ENCODE measurements at regions not wholly inside any gene's neighbourhood (a gene's known extent, or its start where the extent isn't known, plus 50 kb on each side); places are given as distances from the start of the nearest gene placed in this dataset.
A peak's percentile ranks its signal among the peaks of the same experiment; 100 is the strongest.
"Not testable (repeated sequence)": the region's sequence is repeated elsewhere in the genome, so short reads cannot be mapped to it uniquely, and the experiment has no call there.

DNA sequence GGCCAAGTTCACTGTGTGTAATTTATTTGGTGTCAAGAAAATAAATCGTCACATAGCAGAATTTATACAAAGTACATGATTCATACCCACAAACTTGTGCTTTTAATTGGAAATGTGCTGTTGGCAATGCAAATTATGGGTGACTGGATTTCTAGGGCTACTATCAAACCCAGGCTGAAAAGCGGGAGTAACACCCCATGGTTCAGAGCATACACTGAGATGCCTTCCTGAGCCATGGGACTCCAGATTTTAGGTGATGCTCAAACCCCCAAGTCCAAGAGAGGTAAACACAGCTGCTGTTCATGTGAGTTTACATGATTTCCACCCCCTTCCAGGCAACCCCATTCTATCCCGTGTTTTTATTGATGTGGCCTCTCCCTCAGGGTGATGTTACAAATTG, 565.9 kb upstream of the ID2 start:
- DNase-seq = no peak

GRCh38 chr2:8116661-8117060, 565.2 kb upstream of the ID2 start:
- no peak for DNase-seq

GRCh38 chr2:8118940-8119781, 562.7 kb upstream of the ID2 start:
- DNase-seq = no peak

DNA sequence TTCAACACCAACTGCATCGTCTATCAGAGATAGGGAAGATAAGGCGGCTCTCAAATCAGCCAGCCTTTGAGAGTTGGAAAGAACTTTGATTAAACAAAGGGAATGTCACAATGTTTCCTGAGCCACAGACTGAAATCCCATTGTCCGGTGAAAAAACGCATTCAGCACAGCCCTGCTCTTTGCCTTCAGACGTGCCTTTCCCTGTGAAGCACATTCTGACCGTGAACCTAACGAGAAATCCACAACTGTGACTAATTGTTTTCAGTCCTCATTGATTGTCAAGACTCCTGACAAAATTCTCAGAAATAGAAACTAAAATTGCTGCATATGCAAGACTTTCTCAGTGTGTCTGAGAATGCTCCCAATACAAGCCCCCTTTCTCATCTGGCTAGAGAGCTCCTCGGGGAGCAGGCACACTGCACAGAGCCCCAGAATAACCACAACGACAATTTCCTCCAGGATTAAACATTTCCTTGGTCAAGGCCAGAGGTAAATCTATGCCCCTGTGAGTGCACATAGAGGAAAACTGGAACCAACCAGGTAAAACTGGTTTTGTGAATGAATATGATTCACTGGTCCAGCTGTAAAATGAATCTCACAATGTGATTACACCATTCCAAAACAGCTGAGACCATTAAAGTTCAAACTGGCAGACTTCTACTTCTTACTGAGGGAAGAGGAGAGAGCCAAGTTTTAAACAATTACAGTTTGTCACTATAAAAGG, 561.9 kb upstream of the ID2 start:
- DNase-seq = peak; percentile 32

- no peak for DNase-seq
Observed at GRCh38 chr2:8120506-8120860, 561.4 kb upstream of the ID2 start.

DNA sequence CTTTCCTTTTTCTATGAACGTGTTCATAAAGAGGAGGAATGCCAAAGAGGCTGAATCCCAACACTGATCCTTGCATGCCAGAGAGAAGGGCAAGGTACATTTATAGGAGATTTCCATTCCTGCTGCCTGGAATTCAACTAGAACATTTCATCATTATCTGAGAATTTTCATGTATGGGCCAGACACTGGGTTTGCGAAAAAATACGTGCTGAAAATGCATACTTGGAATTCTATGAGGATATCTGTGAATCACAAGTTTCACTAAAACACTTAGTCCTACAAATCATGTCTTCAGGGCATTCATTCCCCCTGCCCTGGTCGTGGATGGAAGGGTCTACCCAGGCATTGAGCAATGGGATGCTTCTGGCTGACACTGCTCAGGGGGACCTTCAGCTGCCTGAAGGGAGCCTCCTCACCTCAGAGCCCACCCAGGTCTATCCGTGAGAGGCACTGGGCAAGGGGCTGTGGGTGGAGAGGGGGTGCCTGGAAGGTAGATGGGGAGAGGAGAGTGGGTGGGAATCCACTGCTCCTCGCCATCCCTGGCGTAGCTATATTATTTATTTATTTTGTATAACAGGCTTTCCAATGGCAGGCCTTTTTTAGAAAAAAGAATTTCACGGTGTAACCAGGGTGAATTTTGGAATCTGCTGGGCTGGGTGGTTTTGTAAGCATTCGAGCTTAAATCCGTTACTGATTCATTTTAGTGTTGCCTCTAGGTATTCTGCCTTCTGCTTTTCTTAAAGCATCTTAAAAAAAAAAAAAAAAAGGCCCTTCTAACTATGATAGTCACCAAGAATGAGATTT, 560.6 kb upstream of the ID2 start:
- DNase-seq = no peak

GRCh38 chr2:8121826-8122513, 559.9 kb upstream of the ID2 start:
- DNase-seq = peak; percentile 67

GRCh38 chr2:8122520-8122919, 559.3 kb upstream of the ID2 start:
- no peak for DNase-seq

DNA sequence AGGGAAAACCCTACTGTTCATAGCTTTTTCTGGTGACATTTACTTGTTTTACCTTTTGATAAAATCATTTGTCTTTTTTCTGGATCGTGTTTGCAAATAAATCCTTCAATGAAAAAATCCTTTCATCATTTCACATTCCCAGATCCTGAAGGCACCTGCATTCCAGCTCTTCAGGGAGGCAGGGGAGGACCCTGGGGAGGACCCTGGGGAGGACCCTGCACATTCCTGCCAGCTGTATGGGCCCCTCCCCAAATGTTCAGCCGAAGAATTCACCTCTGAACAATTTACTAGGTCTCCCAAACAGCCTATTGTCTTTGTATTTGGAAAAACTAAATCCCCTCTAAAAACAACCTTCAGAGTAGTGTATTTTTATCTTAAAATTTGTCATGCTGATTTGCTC, 558.4 kb upstream of the ID2 start:
- no peak for DNase-seq

GRCh38 chr2:8125741-8126711, 555.8 kb upstream of the ID2 start:
- no peak for DNase-seq

GRCh38 chr2:8126783-8127182, 555.1 kb upstream of the ID2 start:
- DNase-seq = no peak

- DNase-seq = not testable (repeated sequence)
Observed at GRCh38 chr2:8131423-8131822, 550.4 kb upstream of the ID2 start.

DNA sequence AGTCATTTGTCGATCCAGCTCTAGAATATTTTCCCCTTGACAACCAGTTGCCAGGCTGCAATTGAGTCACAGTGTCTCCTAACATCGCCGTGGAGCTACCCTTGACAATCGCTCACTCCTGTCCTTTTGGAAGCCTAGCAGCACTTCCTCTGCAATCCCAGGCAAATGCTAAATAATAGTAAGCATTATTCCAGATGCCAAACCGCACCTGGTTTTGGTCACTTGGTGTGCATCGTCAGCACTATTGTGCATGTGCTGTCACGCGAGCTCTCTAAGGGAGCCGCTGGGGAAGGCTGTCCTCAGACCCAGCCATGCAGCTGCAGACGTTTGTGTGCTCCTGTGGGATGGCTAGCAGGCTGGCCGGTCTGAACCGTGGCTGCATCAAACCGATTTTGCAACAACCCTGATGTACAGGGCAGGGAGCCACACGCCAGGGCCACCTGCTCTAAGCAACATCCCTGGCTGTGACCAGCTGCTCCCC, 549.5 kb upstream of the ID2 start:
- peak; percentile 50 for DNase-seq

DNA sequence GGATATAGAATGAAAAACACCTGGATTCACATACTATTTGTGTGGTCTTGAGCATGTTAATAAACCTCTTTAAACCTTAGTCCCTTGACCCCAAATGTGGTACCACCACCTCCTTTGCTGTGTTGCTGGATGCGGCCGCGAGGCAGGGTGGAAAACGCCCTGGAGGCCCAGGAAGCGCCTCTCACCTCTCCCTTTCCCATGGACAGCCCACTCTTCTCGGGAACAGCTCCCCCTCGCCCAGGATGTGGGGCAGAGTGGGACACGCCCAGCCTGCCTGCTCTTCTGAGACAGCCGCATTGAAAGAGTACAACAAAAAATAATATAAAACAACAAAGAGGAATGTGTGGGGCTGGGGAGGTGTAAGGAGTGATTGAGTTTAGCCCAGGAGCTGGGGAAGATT, 549.0 kb upstream of the ID2 start:
- DNase-seq = no peak

- DNase-seq = no peak
Observed at GRCh38 chr2:8133363-8133762, 548.5 kb upstream of the ID2 start.

DNA sequence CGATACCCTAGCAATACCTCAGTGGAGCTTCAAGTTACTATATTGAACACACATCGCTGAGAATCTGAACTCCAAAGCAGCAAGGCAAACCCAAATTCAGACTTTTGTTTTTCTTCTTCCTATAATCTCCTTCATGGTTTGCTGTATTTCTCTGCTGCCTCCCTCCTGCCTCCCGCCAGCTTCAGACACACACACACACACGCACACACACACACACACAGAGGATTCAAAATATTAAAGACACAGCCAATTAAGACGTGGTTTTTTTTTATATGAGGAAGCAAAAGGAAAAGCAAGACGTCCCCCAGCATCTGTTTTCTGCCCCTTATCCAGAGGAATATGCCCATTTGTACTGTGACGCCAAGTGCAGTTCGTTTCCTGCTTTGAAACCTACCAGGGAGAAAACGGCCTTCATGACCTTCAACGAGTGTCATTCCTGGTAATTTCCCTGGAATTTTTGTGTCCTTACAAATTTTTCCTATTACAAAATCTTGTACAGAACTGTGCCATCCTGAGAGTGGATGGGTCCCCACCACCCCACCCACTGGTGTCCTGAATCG, 547.9 kb upstream of the ID2 start:
- DNase-seq = no peak

DNA sequence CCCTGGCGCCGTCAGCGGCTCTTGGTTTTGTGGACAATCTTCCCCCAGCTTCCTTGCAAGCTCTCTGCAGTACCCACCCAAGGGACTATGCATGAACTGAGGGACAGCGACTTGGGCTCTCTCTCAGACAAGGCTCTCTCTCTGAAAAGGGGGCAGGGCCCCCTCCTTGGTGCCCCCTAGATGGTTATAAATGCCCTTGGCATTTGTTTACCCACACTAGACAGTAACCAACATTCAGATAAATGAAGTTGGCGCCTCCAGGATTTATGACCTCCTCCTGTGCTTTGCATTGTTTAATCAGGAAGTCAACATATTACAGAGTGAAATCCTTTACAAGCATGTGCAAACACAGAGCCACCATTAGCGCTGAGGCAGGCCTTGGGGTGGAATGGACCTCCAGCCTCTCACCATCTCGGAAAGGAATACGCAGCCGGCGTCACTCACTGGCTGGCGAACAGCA, 547.4 kb upstream of the ID2 start:
- DNase-seq = no peak

DNA sequence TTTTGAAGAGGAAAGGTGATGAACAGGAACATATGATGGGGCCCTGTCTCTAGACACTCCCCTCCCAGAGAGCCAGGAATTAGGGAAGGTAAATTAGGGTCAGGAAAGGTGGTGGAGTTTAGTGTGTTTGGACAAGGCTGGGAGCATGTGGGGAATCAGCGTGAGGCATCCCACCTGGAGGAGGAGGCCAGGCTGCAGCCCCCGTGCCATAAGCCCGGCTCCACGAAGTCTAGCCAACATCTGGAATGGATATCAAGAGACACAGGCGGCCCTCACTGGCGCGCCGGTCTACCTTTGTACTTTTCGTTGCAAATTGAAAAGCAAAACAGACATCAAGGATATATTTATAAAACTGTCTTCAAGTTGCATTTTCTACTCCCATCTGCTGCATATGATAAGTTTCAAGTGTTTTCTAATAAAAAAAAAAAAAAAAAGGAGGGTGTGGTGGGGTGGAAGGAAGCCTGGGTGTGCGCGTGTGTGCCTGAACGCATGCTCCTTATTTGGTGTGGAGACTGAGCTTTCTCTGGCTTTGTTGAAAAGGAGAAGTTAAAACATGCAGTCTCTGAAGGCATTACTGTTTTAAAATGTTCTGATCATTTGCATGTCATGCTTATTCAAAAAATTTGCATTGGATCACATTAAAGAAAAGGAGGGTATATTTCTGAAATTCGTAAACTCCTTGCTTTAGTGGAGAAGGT, 546.7 kb upstream of the ID2 start:
- no peak for DNase-seq

- DNase-seq = no peak
Observed at GRCh38 chr2:8137801-8138200, 544.1 kb upstream of the ID2 start.

- no peak for DNase-seq
Observed at GRCh38 chr2:8138525-8138922, 543.3 kb upstream of the ID2 start.

Data from DMS79 treated with DMSO at 0.1 percent for 48 hours (cell line).